ENCODE measurements at regions not wholly inside any gene's neighbourhood (a gene's known extent, or its start where the extent isn't known, plus 50 kb on each side); places are given as distances from the start of the nearest gene placed in this dataset.

GRCh38 chr12:113604666-113605065 lies 133.0 kb upstream of the LHX5 start:
- no peaks in the 10 kb centered on the region for H3K4me1 ChIP-seq (ENCODE audit: low read length)
- DNase-seq: no peak
- no peaks in the 10 kb centered on the region for H3K27me3 ChIP-seq (replicated peaks; ENCODE audit: insufficient read depth, low read length)
- no peak overlapping the region for H3K27ac ChIP-seq (ENCODE audit: low read length)
- no peaks in the 10 kb centered on the region for H3F3A ChIP-seq (ENCODE audit: insufficient read depth, low read length)
- TF ChIP-seq, protein P1, sequence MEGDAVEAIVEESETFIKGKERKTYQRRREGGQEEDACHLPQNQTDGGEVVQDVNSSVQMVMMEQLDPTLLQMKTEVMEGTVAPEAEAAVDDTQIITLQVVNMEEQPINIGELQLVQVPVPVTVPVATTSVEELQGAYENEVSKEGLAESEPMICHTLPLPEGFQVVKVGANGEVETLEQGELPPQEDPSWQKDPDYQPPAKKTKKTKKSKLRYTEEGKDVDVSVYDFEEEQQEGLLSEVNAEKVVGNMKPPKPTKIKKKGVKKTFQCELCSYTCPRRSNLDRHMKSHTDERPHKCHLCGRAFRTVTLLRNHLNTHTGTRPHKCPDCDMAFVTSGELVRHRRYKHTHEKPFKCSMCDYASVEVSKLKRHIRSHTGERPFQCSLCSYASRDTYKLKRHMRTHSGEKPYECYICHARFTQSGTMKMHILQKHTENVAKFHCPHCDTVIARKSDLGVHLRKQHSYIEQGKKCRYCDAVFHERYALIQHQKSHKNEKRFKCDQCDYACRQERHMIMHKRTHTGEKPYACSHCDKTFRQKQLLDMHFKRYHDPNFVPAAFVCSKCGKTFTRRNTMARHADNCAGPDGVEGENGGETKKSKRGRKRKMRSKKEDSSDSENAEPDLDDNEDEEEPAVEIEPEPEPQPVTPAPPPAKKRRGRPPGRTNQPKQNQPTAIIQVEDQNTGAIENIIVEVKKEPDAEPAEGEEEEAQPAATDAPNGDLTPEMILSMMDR (IDR thresholded peaks at IDR 0.05; ENCODE audit: low read length): no peak
- H3K79me2 ChIP-seq (ENCODE audit: low read length): no peaks in the 10 kb centered on the region
- H4K20me1 ChIP-seq (ENCODE audit: insufficient read depth, low read length): no peaks in the 10 kb centered on the region
- H3K9me2 ChIP-seq (replicated peaks; ENCODE audit: insufficient read depth, low read length): no peaks in the 10 kb centered on the region
- H3K9me3 ChIP-seq (replicated peaks; ENCODE audit: insufficient read depth, low read length): no peaks in the 10 kb centered on the region
- no peak overlapping the region for H3K4me2 ChIP-seq (ENCODE audit: low read depth, low read length)
- no peaks in the 10 kb centered on the region for H3K36me3 ChIP-seq (replicated peaks; ENCODE audit: insufficient read depth, low read length)
- no peak overlapping the region for H3K4me3 ChIP-seq (ENCODE audit: low read length)
- no peak overlapping the region for H2AFZ ChIP-seq (ENCODE audit: low read length)
- no peak overlapping the region for H3K9ac ChIP-seq (ENCODE audit: low read length)

DNA sequence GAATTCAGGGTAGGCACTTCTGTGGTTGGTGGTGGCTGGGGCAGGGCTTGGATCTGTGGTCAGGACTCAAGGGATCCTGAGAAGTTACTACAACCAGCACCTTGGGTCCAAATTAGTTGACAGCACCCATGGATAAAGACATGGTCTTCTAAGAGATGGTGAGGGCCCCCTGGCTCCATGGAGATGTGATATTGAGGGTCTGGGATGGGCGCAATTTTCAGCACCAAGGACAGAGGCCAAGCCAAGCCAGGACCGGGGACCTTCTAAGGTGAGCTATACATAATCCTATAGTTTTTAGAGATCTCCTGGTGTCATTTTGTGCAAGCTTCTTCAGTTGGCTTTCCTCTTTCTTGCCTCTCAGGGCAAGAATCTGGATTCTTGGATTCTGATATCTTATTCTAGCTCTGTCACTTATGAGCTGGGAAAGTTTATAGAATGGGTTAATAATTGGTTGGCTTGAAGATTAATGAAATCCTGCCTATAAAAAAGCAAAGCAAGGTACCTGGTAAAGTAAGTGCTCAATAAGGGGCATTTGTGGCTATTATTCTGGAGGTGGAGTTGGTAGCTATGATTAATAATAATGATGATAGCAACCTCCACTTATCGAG lies 130.1 kb upstream of the LHX5 start:
- no peak for DNase-seq
- Histone ChIP-seq H3K9me2 (replicated peaks; ENCODE audit: insufficient read depth, low read length) (no peaks in the 10 kb centered on the region), H3K79me2 (ENCODE audit: low read length) (no peaks in the 10 kb centered on the region), H3K9me3 (replicated peaks; ENCODE audit: insufficient read depth, low read length) (no peaks in the 10 kb centered on the region), H3K4me3 (ENCODE audit: low read length) (no peak overlapping the region), H3K27me3 (replicated peaks; ENCODE audit: insufficient read depth, low read length) (no peaks in the 10 kb centered on the region), H3K36me3 (replicated peaks; ENCODE audit: insufficient read depth, low read length) (no peaks in the 10 kb centered on the region), H3K4me2 (ENCODE audit: low read depth, low read length) (no peak overlapping the region), H3K27ac (ENCODE audit: low read length) (no peak overlapping the region), H3F3A (ENCODE audit: insufficient read depth, low read length) (no peaks in the 10 kb centered on the region), H3K4me1 (ENCODE audit: low read length) (no peaks in the 10 kb centered on the region), H2AFZ (ENCODE audit: low read length) (no peak overlapping the region), H4K20me1 (ENCODE audit: insufficient read depth, low read length) (no peaks in the 10 kb centered on the region), H3K9ac (ENCODE audit: low read length) (no peak overlapping the region)
- TF ChIP-seq, protein P1 (IDR thresholded peaks at IDR 0.05; ENCODE audit: low read length): no peak
- TF ChIP-seq EZH2 (optimal IDR thresholded peaks at IDR 0.05; ENCODE audit: low read depth, low read length) (no peak), EZH2phosphoT487 (IDR thresholded peaks at IDR 0.05; ENCODE audit: low read length) (no peak)

DNA sequence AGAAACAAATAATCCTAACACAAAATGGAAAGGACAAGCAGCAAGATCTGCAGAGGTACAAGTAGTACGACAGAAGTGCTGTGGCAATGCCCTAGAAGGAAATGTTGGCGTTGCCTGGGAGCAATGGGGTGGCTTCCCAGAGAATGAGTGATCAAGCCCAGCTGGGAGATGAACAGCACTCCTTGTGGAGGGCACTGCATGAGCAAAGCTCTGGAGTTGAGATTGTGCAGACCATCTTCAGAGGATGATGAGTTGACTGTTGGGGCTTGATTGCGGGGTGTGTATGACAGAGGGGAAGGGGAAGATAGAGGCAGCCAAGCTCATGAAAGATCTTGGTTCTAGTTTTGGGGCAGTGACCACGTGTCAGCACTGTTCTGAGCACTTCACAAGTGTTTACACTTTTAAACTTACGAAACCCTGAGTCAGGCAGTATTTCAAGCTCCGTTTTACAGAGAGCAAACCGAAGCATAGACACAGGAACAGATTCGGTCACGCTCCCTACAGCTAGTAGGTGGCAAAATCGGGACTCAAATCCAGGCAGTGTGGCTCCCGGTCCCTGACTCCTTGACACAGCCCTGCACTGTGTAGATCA lies 127.2 kb upstream of the LHX5 start:
- no peaks in the 10 kb centered on the region for H3K9me3 ChIP-seq (replicated peaks; ENCODE audit: insufficient read depth, low read length)
- H3K79me2 ChIP-seq (ENCODE audit: low read length): no peaks in the 10 kb centered on the region
- H4K20me1 ChIP-seq (ENCODE audit: insufficient read depth, low read length): no peaks in the 10 kb centered on the region
- H3K27me3 ChIP-seq (replicated peaks; ENCODE audit: insufficient read depth, low read length): no peaks in the 10 kb centered on the region
- H3K9me2 ChIP-seq (replicated peaks; ENCODE audit: insufficient read depth, low read length): no peaks in the 10 kb centered on the region
- TF ChIP-seq EZH2 (optimal IDR thresholded peaks at IDR 0.05; ENCODE audit: low read depth, low read length): no peak
- no peak for TF ChIP-seq EZH2phosphoT487 (IDR thresholded peaks at IDR 0.05; ENCODE audit: low read length)
- TF ChIP-seq, protein P1 (IDR thresholded peaks at IDR 0.05; ENCODE audit: low read length): no peak
- no peak overlapping the region for H3K27ac ChIP-seq (ENCODE audit: low read length)
- no peaks in the 10 kb centered on the region for H3K4me1 ChIP-seq (ENCODE audit: low read length)
- no peaks in the 10 kb centered on the region for H3F3A ChIP-seq (ENCODE audit: insufficient read depth, low read length)
- no peaks in the 10 kb centered on the region for H3K36me3 ChIP-seq (replicated peaks; ENCODE audit: insufficient read depth, low read length)
- H3K4me2 ChIP-seq (ENCODE audit: low read depth, low read length): no peak overlapping the region
- H2AFZ ChIP-seq (ENCODE audit: low read length): no peak overlapping the region
- H3K9ac ChIP-seq (ENCODE audit: low read length): no peak overlapping the region
- DNase-seq: no peak
- H3K4me3 ChIP-seq (ENCODE audit: low read length): no peak overlapping the region
